ENCODE measurements at regions not wholly inside any gene's neighbourhood (a gene's known extent, or its start where the extent isn't known, plus 50 kb on each side); places are given as distances from the start of the nearest gene placed in this dataset.

GRCh38 chr13:50451609-50452008 lies 391.9 kb downstream of the DLEU7 start:
- Histone ChIP-seq H4K91ac (ENCODE audit: insufficient read length, low read depth, low read length) (no peak overlapping the region), H4K20me1 (ENCODE audit: control insufficient read depth, insufficient read depth, insufficient read length) (no peaks in the 10 kb centered on the region), H4K8ac (replicated peaks; ENCODE audit: insufficient read length, low read depth, low read length) (no peak overlapping the region), H2BK12ac (ENCODE audit: insufficient read length, low read depth, low read length) (no peak overlapping the region), H2BK15ac (ENCODE audit: low read depth, low read length) (no peak overlapping the region), H3K79me2 (ENCODE audit: insufficient read depth, low read length) (no peaks in the 10 kb centered on the region), H3K27ac (ENCODE audit: insufficient read length, low read depth, low read length) (no peak overlapping the region), H3K18ac (ENCODE audit: insufficient read length, low read depth, low read length) (no peak overlapping the region), H4K5ac (ENCODE audit: insufficient read length, low read depth, low read length) (no peak overlapping the region), H2BK5ac (ENCODE audit: insufficient read length, low read length) (no peak overlapping the region), H3K14ac (ENCODE audit: insufficient read depth, low read length) (no peak overlapping the region; the same call in 1 of the 2 replicates), H3K23ac (ENCODE audit: insufficient read length, low read depth, low read length) (no peak overlapping the region), H3K9me3 (ENCODE audit: control insufficient read depth, low read depth, low read length) (no peaks in the 10 kb centered on the region), H3K4ac (ENCODE audit: low read depth, low read length) (no peak overlapping the region), H2AK5ac (ENCODE audit: insufficient read length, low read length) (no peak overlapping the region), H2BK20ac (ENCODE audit: low read depth, low read length, poor library complexity, severe bottlenecking) (no peak overlapping the region), H2AFZ (ENCODE audit: low read length) (no peak overlapping the region), H3K4me2 (ENCODE audit: insufficient read depth, insufficient read length, low read length) (no peak overlapping the region), H3K56ac (ENCODE audit: insufficient read length, low read depth, low read length) (no peak overlapping the region), H3K23me2 (ENCODE audit: insufficient read length, low read depth, low read length, poor library complexity, severe bottlenecking) (no peaks in the 10 kb centered on the region), H3K4me1 (ENCODE audit: insufficient read depth, low read length) (peaks cover 9% of the 10 kb centered on the region; the same call in 1 of the 2 replicates), H3K9ac (ENCODE audit: extremely low read depth, insufficient read length, low read length) (no peak overlapping the region), H3T11ph (ENCODE audit: low read length) (no peak overlapping the region), H2BK120ac (ENCODE audit: low read depth, low read length, poor library complexity, severe bottlenecking) (no peak overlapping the region), H3K79me1 (ENCODE audit: insufficient read depth, low read depth, low read length, poor library complexity, severe bottlenecking) (no peaks in the 10 kb centered on the region), H3K27me3 (ENCODE audit: insufficient read depth, low read length) (no peaks in the 10 kb centered on the region)
- WGBS (ENCODE audit: extremely low coverage, insufficient read length, low lambda C conversion rate), result no CpG with 5 or more reads among the region's 3 CpGs
- no peak for TF ChIP-seq CTCF (conservative IDR thresholded peaks at IDR 0.05)
- no peak overlapping the region for H3K4me3 Mint-ChIP-seq
- DNase-seq, result no peak
- peaks cover 53% of the 10 kb centered on the region in 2 experiments for H3K4me1 Mint-ChIP-seq
- no peak overlapping the region for H3K27ac Mint-ChIP-seq
- H3K27me3 Mint-ChIP-seq (ENCODE audit: low read depth), result no peaks in the 10 kb centered on the region
- H3K36me3 Mint-ChIP-seq (ENCODE audit: insufficient read depth in 1 of 3, low read depth in 3 of 3), result peaks cover 0 to 2% (median 0%) of the 10 kb centered on the region in 3 experiments; a peak in 1 of 7 replicates
- H3K9me3 Mint-ChIP-seq, result no peaks in the 10 kb centered on the region

All from H9 (cell line).